Panc1 (cell line): ENCODE measurements at regions not wholly inside any gene's neighbourhood (a gene's known extent, or its start where the extent isn't known, plus 50 kb on each side); places are given as distances from the start of the nearest gene placed in this dataset.
"Not testable (repeated sequence)": the region's sequence is repeated elsewhere in the genome, so short reads cannot be mapped to it uniquely, and the experiment has no call there.

Experiments used
- ATAC-seq: fragments of 200-7000 bp; cut with Tn5 transposase; 2 replicates; pipeline ENCODE4 v1.9.1; 2020; ENCODE audit warnings: mild to moderate bottlenecking, moderate library complexity
- BruUV-seq: library from RNA; stranded (reverse); fragments of 400-500 nt; replicated peaks from 2 replicates; lab custom pipeline; 2021; lab: Mats Ljungman, UMichigan
- CTCF ChIA-PET: fragments of 300-600 bp; sonication (Branson Sonifier 250); formaldehyde crosslinking; loops from one replicate; lab custom pipeline; 2022; ENCODE audit warnings: antibody characterized with exemption; lab: Charles Lee
- POLR2A ChIA-PET: fragments of 300-600 bp; sonication (Branson Sonifier 250); formaldehyde crosslinking; loops from one replicate; lab custom pipeline; 2022; ENCODE audit warnings: antibody characterized with exemption; lab: Charles Lee
- DNase-seq: peaks from one replicate; pipeline ENCODE4 v3.0.0-alpha.2; 2010; ENCODE audit warnings: low read depth, low spot score
- H3K27ac ChIP-seq: 2 replicates; pipeline ENCODE4 v1.5.1; 2011; ENCODE audit warnings: mild to moderate bottlenecking, low read length, inconsistent platforms
- H3K27me3 ChIP-seq: fragments of 200-500 bp; sonication (Bioruptor generic); 2 replicates; pipeline ENCODE4 v1.6.0; 2014; ENCODE audit warnings: low read length, inconsistent platforms; ENCODE audit not compliant: control insufficient read depth, insufficient read depth
- H3K36me3 ChIP-seq: fragments of 200-500 bp; sonication (Bioruptor generic); 2 replicates; pipeline ENCODE4 v1.5.1; 2014; ENCODE audit warnings: inconsistent platforms, mild to moderate bottlenecking, low read length, moderate library complexity; ENCODE audit not compliant: control insufficient read depth, insufficient read depth
- H3K4me1 ChIP-seq: 2 replicates; pipeline ENCODE4 v1.5.1; 2011; ENCODE audit warnings: inconsistent platforms, mild to moderate bottlenecking, low read length, moderate library complexity; ENCODE audit not compliant: control insufficient read depth, insufficient read depth
- H3K4me3 ChIP-seq, 2 experiments: 2 replicates each; pipeline ENCODE4 v1.5.1; 2011 to 2012; ENCODE audit warnings: low read depth in 2 of 2, low read length in 2 of 2, mild to moderate bottlenecking in 2 of 2, inconsistent platforms in 1 of 2, moderate library complexity in 1 of 2
- H3K9me3 ChIP-seq: fragments of 200-500 bp; sonication (Bioruptor generic); 2 replicates; pipeline ENCODE4 v1.5.1; 2014; ENCODE audit warnings: low read depth, mild to moderate bottlenecking, inconsistent platforms, low read length, moderate library complexity; ENCODE audit not compliant: control insufficient read depth, insufficient read depth
- CTCF ChIP-seq: fragments of 450-650 bp; IDR thresholded peaks from 2 replicates; pipeline ENCODE4 v1.5.1; 2017; ENCODE audit warnings: mild to moderate bottlenecking
- POLR2AphosphoS5 ChIP-seq: IDR thresholded peaks from 2 replicates; pipeline ENCODE4 v1.6.1; 2012; ENCODE audit warnings: mild to moderate bottlenecking, low read depth, low read length, moderate library complexity
- SIN3A ChIP-seq: IDR thresholded peaks from 2 replicates; pipeline ENCODE4 v1.6.1; 2012; ENCODE audit warnings: low read depth, mild to moderate bottlenecking, low read length, moderate library complexity, borderline replicate concordance; ENCODE audit not compliant: insufficient read depth
- TCF7L2 ChIP-seq: IDR thresholded peaks from 2 replicates; pipeline ENCODE4 v1.6.1; 2011; ENCODE audit warnings: mild to moderate bottlenecking, low read depth, low read length, inconsistent platforms
- in situ Hi-C: cut with HindIII; loops from 2 replicates; pipeline ENCODE4 v1.10.0; 2016; ENCODE audit warnings: low sequenced_read_pairs, low pct_unique_long_range_greater_than_20kb
- intact Hi-C: fragments of 100-400 bp; cut with micrococcal nuclease; formaldehyde crosslinking; loops from one replicate; pipeline ENCODE4 v1.10.0; 2022; ENCODE audit not compliant: unreplicated experiment
- TF ChIP-seq, protein P1 (sequence below), 2 experiments: IDR thresholded peaks; 2 replicates each; pipeline ENCODE4 v1.6.1; 2011 to 2012; ENCODE audit warnings: low read depth in 2 of 2, control low read depth in 1 of 2, low read length in 1 of 2, mild to moderate bottlenecking in 1 of 2, moderate library complexity in 1 of 2; ENCODE audit not compliant: insufficient read depth in 1 of 2

- CTCF ChIA-PET, H3K27me3 ChIP-seq, in situ Hi-C loops, DNase-seq, ATAC-seq, H3K9me3 ChIP-seq, H3K36me3 ChIP-seq, H3K27ac ChIP-seq, BruUV-seq, intact Hi-C loops, H3K4me3 ChIP-seq, H3K4me1 ChIP-seq: not testable (repeated sequence)
- POLR2A ChIA-PET = interaction anchor here (0.6 kb wide), 1 partner anchor 525 kb away, joined by 3 read pairs; no protein-coding TSS in a partner anchor
These were observed 1289.6 kb upstream of the SLC39A10 start for GRCh38 chr2:194367390-194367789.

- Histone ChIP-seq H3K27ac (no peak overlapping the region), H3K36me3 (no peaks in the 10 kb centered on the region), H3K4me1 (no peaks in the 10 kb centered on the region), H3K9me3 (no peaks in the 10 kb centered on the region), H3K27me3 (no peaks in the 10 kb centered on the region), H3K4me3 (no peak overlapping the region)
- DNase-seq (no peak), ATAC-seq (no peak)
- in situ Hi-C loops = no loop called here
- TF ChIP-seq CTCF (no peak), TCF7L2 (no peak), SIN3A (no peak), POLR2AphosphoS5 (no peak)
- TF ChIP-seq, protein P1, sequence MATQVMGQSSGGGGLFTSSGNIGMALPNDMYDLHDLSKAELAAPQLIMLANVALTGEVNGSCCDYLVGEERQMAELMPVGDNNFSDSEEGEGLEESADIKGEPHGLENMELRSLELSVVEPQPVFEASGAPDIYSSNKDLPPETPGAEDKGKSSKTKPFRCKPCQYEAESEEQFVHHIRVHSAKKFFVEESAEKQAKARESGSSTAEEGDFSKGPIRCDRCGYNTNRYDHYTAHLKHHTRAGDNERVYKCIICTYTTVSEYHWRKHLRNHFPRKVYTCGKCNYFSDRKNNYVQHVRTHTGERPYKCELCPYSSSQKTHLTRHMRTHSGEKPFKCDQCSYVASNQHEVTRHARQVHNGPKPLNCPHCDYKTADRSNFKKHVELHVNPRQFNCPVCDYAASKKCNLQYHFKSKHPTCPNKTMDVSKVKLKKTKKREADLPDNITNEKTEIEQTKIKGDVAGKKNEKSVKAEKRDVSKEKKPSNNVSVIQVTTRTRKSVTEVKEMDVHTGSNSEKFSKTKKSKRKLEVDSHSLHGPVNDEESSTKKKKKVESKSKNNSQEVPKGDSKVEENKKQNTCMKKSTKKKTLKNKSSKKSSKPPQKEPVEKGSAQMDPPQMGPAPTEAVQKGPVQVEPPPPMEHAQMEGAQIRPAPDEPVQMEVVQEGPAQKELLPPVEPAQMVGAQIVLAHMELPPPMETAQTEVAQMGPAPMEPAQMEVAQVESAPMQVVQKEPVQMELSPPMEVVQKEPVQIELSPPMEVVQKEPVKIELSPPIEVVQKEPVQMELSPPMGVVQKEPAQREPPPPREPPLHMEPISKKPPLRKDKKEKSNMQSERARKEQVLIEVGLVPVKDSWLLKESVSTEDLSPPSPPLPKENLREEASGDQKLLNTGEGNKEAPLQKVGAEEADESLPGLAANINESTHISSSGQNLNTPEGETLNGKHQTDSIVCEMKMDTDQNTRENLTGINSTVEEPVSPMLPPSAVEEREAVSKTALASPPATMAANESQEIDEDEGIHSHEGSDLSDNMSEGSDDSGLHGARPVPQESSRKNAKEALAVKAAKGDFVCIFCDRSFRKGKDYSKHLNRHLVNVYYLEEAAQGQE (IDR thresholded peaks at IDR 0.05; ENCODE audit: insufficient read depth in 1 of 2, low read depth in 2 of 2, low read length in 1 of 2) = no peak
- ChIA-PET POLR2A (no interaction called here), CTCF (no interaction called here)
- no TSS peak for BruUV-seq
- intact Hi-C loops = no loop called here
These were observed 1293.1 kb upstream of the SLC39A10 start for GRCh38 chr2:194363878-194364277.

DNA sequence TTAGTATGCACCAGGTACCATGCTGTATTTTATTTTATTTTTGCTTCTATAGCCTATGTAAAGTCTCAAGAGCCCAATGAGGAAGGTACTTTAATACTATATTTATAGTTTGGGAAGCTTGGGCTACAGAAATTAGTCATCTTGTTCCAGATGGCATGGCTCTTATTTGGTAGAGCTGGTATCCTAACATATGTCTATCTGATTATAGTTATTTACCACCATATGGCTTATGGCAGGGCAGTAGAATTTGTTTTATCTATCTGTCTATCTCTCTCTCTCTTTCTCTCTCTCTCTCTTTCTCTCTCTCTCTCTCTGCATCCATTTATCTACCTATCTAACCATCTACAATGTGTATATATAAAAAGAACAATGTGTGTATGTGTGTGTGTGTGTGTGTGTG, 1293.7 kb upstream of the SLC39A10 start:
- no peak for DNase-seq
- intact Hi-C loops = no loop called here
- H3K27me3 ChIP-seq = no peaks in the 10 kb centered on the region
- no peak overlapping the region for H3K27ac ChIP-seq
- POLR2A ChIA-PET = no interaction called here
- in situ Hi-C loops = no loop called here
- no TSS peak for BruUV-seq
- no peaks in the 10 kb centered on the region for H3K4me1 ChIP-seq
- H3K4me3 ChIP-seq = no peak overlapping the region
- no peaks in the 10 kb centered on the region for H3K9me3 ChIP-seq
- TF ChIP-seq POLR2AphosphoS5 = no peak
- TF ChIP-seq, protein P1 (IDR thresholded peaks at IDR 0.05; ENCODE audit: insufficient read depth in 1 of 2, low read depth in 2 of 2, low read length in 1 of 2) = no peak
- no peak for TF ChIP-seq CTCF
- no peak for TF ChIP-seq TCF7L2
- TF ChIP-seq SIN3A = no peak
- no peaks in the 10 kb centered on the region for H3K36me3 ChIP-seq
- ATAC-seq = no peak
- CTCF ChIA-PET = no interaction called here
